Muscle of leg (tissue), 3 donors: ENCODE measurements at regions not wholly inside any gene's neighbourhood (a gene's known extent, or its start where the extent isn't known, plus 50 kb on each side); places are given as distances from the start of the nearest gene placed in this dataset.

Experiments used
- DNase-seq: peaks from one replicate; pipeline ENCODE4 v3.0.0; 2013
- H3K27ac ChIP-seq: one replicate; pipeline ENCODE4 v1.5.1; 2013; ENCODE audit warnings: mild to moderate bottlenecking, low read length, control low read depth
- H3K27me3 ChIP-seq: one replicate; pipeline ENCODE4 v1.6.1; 2013; ENCODE audit warnings: low read length; ENCODE audit not compliant: control insufficient read depth, insufficient read depth
- H3K36me3 ChIP-seq: one replicate; pipeline ENCODE4 v1.6.1; 2013; ENCODE audit warnings: low read length; ENCODE audit not compliant: control insufficient read depth, insufficient read depth
- H3K4me1 ChIP-seq: one replicate; pipeline ENCODE4 v1.6.1; 2013; ENCODE audit warnings: low read length; ENCODE audit not compliant: control insufficient read depth, insufficient read depth
- H3K4me3 ChIP-seq: one replicate; pipeline ENCODE4 v1.5.1; 2013; ENCODE audit warnings: low read length, control low read depth
- H3K9me3 ChIP-seq: replicated peaks from 2 replicates; pipeline ENCODE4 v1.6.1; 2013; ENCODE audit warnings: low read depth, low read length; ENCODE audit not compliant: control insufficient read depth
- WGBS: methylation state at CpG from one replicate; pipeline ENCODE4 v1.1.5; 2013; ENCODE audit warnings: missing lambda C conversion rate; ENCODE audit not compliant: insufficient coverage; 5-methylcytosine and 5-hydroxymethylcytosine counted together

DNA sequence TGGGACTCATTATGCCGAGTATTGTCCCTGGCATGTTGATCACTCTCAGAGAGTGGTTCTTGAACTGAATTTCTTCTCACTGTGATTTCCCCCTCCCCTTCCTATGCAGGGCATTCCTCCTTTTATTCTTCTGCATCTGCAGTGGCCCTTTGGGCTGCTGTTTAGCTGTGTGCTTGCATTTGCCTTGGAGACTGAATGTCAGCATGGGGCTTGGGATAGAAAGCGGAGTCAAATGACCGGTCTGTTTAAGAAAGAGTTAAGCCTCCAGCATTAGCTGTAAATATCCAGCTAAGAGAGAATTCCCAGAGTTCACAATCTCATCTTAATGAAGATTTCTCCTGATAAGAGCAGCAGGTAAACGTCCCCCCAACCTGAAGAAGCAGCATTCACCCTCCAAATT, 65.6 kb upstream of the RMST start:
- no peaks in the 10 kb centered on the region for H3K9me3 ChIP-seq
- 33% methylated on average over 3 of the region's 4 CpGs for WGBS

DNA sequence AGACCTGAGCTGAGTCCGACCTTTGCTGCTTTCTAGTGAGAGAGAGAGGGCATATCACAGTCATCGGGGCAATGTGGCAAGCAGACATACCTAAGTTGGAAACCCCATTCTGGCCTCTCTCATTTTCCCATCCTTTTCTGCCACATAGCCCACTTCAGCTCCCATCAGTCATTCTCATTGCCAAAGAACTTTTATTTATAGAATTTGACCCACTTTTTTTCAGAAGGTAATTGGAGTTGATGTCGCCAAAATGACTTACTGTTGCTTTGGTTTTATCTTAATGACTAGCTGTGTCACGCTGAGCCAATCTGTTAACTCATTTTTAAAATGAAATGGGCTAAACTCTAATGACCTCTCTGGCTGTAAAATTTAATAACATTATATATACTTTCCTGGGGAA, 63.9 kb upstream of the RMST start:
- Histone ChIP-seq H3K4me1 (no peaks in the 10 kb centered on the region), H3K27me3 (no peaks in the 10 kb centered on the region), H3K9me3 (no peaks in the 10 kb centered on the region), H3K36me3 (no peaks in the 10 kb centered on the region), H3K4me3 (no peak overlapping the region), H3K27ac (no peak overlapping the region)
- DNase-seq: no peak
- no CpG with 5 or more reads among the region's 4 CpGs for WGBS

More for the DNA sequence above, 65.6 kb upstream of the RMST start:
- no peak for DNase-seq
- H3K4me1 ChIP-seq: no peaks in the 10 kb centered on the region
- H3K36me3 ChIP-seq: no peaks in the 10 kb centered on the region
- no peaks in the 10 kb centered on the region for H3K27me3 ChIP-seq
- no peak overlapping the region for H3K4me3 ChIP-seq
- no peak overlapping the region for H3K27ac ChIP-seq

DNA sequence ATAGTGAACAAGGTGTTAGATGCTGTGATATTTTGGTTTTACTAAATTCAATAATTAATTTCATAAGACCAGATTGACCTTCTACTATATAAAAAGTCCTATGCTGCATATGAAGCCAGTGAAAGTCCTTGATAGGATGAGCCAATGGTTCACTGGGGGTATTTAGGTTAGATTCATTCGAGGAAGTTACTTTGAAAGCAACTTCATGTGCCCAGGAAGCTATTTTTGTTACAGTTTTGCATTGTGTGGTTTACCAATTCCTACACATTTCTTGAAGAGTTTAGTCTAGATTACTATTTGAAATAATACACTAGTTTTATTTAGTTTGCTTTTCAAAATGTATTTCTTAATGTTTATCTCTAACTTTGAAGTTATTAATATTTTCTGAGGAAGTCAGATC, 58.5 kb upstream of the RMST start:
- Histone ChIP-seq H3K4me1 (no peaks in the 10 kb centered on the region), H3K4me3 (no peak overlapping the region), H3K27ac (no peak overlapping the region), H3K36me3 (no peaks in the 10 kb centered on the region), H3K9me3 (no peaks in the 10 kb centered on the region), H3K27me3 (no peaks in the 10 kb centered on the region)
- WGBS: no CpG with 5 or more reads among the region's 1 CpG
- no peak for DNase-seq

DNA sequence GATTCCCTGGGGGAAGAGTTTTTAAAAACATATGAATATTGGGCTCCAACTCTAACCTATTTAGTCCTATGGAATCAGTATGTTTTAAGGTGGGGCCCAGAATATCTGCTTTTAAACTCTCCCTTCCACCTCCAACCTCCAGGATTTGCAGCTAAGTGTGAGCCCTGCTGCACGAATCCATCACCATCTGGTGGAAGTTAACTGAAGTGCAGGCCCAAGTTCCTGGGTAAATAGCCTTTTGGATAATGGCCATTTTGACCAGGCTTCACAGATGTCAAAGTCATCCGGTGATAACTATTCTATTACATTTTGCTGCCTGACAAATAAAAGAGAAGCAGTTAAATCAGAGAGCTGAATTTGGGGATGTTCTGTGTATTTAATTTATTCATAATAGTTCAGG, 58.1 kb upstream of the RMST start:
- H3K4me3 ChIP-seq: no peak overlapping the region
- H3K36me3 ChIP-seq: no peaks in the 10 kb centered on the region

DNA sequence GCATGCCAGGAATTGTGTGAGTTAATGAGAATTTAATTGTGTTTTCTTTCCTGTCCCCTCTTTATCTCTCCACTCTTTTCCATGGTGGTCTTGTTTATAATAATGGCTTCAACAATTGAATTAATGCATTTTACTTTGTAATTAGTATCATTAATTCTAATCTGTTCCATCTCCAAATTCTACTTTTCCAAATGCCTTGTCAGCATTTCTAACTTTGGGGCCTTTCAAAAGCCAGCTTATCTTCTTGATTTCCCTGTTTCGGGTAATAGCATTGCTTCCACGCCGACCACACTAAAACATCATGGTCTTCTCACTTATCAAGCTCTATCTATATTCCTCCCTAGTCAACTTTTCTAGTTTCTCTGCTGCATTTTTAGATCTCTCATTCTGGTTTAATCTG, 54.2 kb upstream of the RMST start:
- Histone ChIP-seq H3K9me3 (no peaks in the 10 kb centered on the region), H3K4me3 (no peak overlapping the region), H3K36me3 (no peaks in the 10 kb centered on the region), H3K27me3 (no peaks in the 10 kb centered on the region), H3K27ac (no peak overlapping the region), H3K4me1 (no peaks in the 10 kb centered on the region)
- 97% methylated on average over 3 of the region's 3 CpGs for WGBS
- no peak for DNase-seq

More for the DNA sequence above, 58.1 kb upstream of the RMST start:
- Histone ChIP-seq H3K27me3 (no peaks in the 10 kb centered on the region), H3K4me1 (no peaks in the 10 kb centered on the region), H3K27ac (no peak overlapping the region), H3K9me3 (no peaks in the 10 kb centered on the region)
- WGBS: no CpG with 5 or more reads among the region's 2 CpGs
- DNase-seq: peak; percentile 37

DNA sequence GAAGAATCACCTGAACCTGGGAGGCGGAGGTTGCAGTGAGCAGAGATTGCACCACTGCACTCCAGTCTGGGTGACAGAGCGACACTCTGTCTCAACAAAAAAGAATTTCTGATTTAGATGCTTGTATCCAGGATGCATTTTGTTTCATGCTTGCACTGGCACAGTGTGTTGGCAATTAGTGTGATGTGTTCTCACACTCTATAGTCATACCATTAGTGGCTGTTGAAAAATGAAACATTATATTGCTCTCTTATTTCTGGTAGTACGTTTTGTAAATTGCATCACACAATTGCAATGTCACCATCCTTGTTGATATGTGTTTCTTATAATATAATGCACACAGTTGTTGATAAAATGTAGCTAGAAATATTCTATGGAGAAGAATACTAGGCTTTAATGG, 51.3 kb upstream of the RMST start:
- WGBS: 100% methylated on average over 1 of the region's 3 CpGs
- Histone ChIP-seq H3K36me3 (no peaks in the 10 kb centered on the region), H3K4me3 (no peak overlapping the region), H3K27ac (no peak overlapping the region), H3K27me3 (no peaks in the 10 kb centered on the region), H3K4me1 (no peaks in the 10 kb centered on the region), H3K9me3 (no peaks in the 10 kb centered on the region)
- DNase-seq: no peak
